ENCODE measurements at regions not wholly inside any gene's neighbourhood (a gene's known extent, or its start where the extent isn't known, plus 50 kb on each side); places are given as distances from the start of the nearest gene placed in this dataset.
A peak's percentile ranks its signal among the peaks of the same experiment; 100 is the strongest.

DNA sequence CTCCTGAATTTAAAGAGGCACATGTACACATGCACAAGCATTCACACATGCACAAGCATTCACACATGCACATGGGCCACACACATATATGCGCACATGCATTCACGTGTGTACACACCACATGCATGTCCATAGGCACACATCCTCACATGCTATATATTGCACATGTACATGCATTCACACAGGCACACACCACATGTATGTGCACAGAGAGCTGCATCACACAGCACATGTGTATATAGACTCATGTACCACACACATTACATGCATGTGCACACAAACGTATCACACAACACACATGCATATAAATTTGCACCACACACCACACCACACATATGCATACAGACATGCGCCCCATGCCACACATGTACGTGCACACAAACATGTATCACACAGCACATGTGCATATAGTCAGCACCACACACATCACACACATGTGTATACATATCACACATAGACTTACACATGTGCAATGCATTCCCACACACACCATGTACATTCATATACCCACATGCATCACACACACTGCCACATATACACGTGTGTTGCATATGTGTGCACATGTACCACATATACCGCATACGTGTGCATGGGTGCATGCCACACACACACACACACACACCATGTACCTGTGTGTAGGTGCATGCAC, 54.6 kb upstream of the COL18A1 start:
- no peaks in the 10 kb centered on the region for H3K9me3 ChIP-seq
- no peaks in the 10 kb centered on the region for H3K27me3 ChIP-seq
- no peaks in the 10 kb centered on the region for H3K36me3 ChIP-seq
- no peak for TF ChIP-seq POLR2A (IDR thresholded peaks at IDR 0.05)
- TF ChIP-seq, protein P1, sequence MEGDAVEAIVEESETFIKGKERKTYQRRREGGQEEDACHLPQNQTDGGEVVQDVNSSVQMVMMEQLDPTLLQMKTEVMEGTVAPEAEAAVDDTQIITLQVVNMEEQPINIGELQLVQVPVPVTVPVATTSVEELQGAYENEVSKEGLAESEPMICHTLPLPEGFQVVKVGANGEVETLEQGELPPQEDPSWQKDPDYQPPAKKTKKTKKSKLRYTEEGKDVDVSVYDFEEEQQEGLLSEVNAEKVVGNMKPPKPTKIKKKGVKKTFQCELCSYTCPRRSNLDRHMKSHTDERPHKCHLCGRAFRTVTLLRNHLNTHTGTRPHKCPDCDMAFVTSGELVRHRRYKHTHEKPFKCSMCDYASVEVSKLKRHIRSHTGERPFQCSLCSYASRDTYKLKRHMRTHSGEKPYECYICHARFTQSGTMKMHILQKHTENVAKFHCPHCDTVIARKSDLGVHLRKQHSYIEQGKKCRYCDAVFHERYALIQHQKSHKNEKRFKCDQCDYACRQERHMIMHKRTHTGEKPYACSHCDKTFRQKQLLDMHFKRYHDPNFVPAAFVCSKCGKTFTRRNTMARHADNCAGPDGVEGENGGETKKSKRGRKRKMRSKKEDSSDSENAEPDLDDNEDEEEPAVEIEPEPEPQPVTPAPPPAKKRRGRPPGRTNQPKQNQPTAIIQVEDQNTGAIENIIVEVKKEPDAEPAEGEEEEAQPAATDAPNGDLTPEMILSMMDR (IDR thresholded peaks at IDR 0.05) = no peak
- no peak for DNase-seq
- peak overlapping the region in 2 of 4 donors; percentile 57 to 58 for H3K27ac ChIP-seq
- H3K4me3 ChIP-seq = no peak overlapping the region
- H3K4me1 ChIP-seq = no peaks in the 10 kb centered on the region

DNA sequence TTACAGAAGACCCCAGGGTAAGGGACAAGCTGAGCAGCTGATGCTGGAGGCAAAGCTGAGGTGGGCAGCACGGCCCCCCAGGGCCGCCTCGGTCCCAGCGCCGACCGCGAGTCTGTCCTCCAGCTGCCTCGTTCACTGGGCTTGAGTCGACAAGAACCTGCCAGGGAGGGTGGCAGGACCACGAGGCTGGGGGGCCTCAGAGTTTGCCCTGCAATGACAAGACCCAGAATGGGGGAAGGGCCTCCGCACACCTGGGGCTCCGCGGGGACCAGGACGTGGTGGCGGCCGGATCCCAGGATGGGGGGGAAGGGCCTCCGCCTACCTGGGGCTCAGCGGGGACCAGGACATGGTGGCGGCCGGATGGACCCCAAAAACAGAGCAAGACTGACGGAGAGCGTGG, 53.9 kb upstream of the COL18A1 start:
- Histone ChIP-seq H3K27ac (no peak overlapping the region), H3K4me3 (no peak overlapping the region), H3K4me1 (no peaks in the 10 kb centered on the region), H3K36me3 (no peaks in the 10 kb centered on the region), H3K27me3 (no peaks in the 10 kb centered on the region), H3K9me3 (no peaks in the 10 kb centered on the region)
- TF ChIP-seq, protein P1 (IDR thresholded peaks at IDR 0.05) = no peak
- TF ChIP-seq POLR2A (IDR thresholded peaks at IDR 0.05) = no peak
- no peak for DNase-seq

DNA sequence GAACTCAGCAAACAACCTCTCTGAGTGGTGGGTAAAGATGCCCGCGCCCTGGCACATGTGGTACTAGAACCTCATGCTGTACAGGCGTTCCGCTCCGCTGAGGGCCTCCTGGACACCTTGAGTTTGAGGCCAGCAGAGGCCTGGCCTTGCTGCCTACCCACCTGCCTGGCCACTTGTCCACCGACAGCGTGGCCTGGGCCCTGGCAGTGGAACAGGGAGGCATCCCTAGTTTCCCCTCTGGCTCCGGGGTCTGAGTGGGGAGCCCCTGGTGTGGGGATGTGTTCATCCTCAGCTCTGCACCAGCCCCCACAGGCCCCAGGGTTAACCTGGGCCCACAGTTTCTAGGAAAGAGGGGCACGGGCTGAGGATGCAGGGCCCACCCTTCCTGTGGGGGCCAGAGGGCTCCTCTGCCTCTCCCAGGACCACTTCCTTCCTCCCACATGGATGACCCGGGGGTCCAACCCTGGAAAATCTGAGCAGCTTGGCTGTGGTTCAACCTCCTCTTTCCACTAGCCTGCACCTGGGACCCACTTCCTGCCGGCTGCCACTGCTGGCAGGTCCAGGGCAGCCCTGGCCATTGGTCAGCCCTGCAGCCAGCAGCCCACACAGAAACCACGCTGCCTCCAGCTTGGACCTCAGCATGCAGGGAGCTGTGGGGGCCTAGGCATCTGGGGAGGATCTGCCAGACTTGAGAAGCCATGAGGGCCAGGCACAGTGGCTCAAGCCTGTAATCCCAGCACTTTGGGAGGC, 53.3 kb upstream of the COL18A1 start:
- DNase-seq = no peak
- no peaks in the 10 kb centered on the region for H3K4me1 ChIP-seq
- no peaks in the 10 kb centered on the region for H3K36me3 ChIP-seq
- H3K4me3 ChIP-seq = no peak overlapping the region
- no peak for TF ChIP-seq POLR2A (IDR thresholded peaks at IDR 0.05)
- TF ChIP-seq, protein P1 (IDR thresholded peaks at IDR 0.05) = no peak
- H3K27ac ChIP-seq = no peak overlapping the region
- H3K27me3 ChIP-seq = no peaks in the 10 kb centered on the region
- H3K9me3 ChIP-seq = no peaks in the 10 kb centered on the region

DNA sequence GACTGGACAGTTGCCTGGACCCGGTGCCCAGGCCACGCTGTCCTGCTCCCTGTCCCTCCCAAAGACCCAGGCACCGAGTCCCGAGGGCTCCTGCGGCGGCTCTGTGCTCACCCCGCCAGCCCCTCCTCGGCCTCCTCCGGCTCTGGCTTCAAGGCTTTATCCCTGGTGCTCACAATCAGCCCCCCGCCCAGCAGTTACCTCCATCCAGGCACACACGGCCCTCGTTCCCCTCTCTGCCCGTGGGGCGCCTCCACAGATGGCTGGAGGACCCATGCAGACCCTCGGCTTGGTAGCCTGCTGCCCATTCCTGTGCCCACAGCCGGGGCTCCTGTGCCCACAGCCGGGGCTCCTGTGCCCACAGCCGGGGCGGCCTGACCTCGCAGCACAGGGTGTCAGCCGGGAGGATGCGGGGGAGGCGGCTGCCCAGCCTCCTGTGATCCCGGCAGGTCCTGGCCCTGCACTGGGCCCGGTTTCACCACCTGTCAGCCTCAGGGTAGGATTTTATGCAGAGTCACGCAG, 52.3 kb upstream of the COL18A1 start:
- Histone ChIP-seq H3K36me3 (no peaks in the 10 kb centered on the region), H3K27me3 (no peaks in the 10 kb centered on the region), H3K4me1 (no peaks in the 10 kb centered on the region), H3K4me3 (no peak overlapping the region), H3K27ac (no peak overlapping the region), H3K9me3 (no peaks in the 10 kb centered on the region)
- TF ChIP-seq, protein P1 (IDR thresholded peaks at IDR 0.05) = no peak
- TF ChIP-seq POLR2A (IDR thresholded peaks at IDR 0.05) = no peak
- no peak for DNase-seq

DNA sequence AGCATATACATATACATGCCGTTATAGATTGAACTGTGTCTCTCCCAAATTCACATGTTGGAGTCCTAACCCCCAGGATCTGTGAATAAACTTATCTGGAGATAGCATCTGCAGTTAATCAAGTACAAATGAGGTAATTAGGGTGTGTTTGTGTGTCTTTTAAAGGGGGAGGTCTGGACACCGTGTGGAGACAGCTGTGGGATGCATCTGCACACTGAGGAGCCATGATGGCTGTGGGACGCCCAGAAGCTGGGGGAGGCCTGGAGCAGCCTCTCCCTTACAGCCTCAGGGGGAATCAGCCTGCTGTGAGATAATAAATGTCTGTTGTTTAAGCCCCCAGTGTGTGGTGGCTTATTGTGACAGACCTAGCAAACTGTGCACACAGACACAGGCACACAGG, 51.8 kb upstream of the COL18A1 start:
- H3K4me3 ChIP-seq = no peak overlapping the region
- no peaks in the 10 kb centered on the region for H3K9me3 ChIP-seq
- no peaks in the 10 kb centered on the region for H3K4me1 ChIP-seq
- no peaks in the 10 kb centered on the region for H3K27me3 ChIP-seq
- no peak for DNase-seq
- no peak overlapping the region for H3K27ac ChIP-seq
- TF ChIP-seq, protein P1 (IDR thresholded peaks at IDR 0.05) = no peak
- no peak for TF ChIP-seq POLR2A (IDR thresholded peaks at IDR 0.05)
- no peaks in the 10 kb centered on the region for H3K36me3 ChIP-seq

Measured in Peyer's patch (tissue), 4 donors.